Left ventricle myocardium inferior (tissue), 1 donor: ENCODE measurements at regions not wholly inside any gene's neighbourhood (a gene's known extent, or its start where the extent isn't known, plus 50 kb on each side); places are given as distances from the start of the nearest gene placed in this dataset.

ENCODE experiments used
- DNase-seq: peaks from one replicate; pipeline ENCODE4 v3.0.0-alpha.2; 2020
- H3K27ac ChIP-seq: fragments of 200-600 bp; replicated peaks from 2 replicates; pipeline ENCODE4 v1.8.0; 2021
- H3K27me3 ChIP-seq: fragments of 200-600 bp; 2 replicates; pipeline ENCODE4 v1.8.0; 2021; ENCODE audit warnings: low read depth
- H3K36me3 ChIP-seq: fragments of 200-600 bp; 2 replicates; pipeline ENCODE4 v1.8.0; 2021
- H3K4me1 ChIP-seq: fragments of 200-600 bp; 2 replicates; pipeline ENCODE4 v1.8.0; 2021
- H3K4me3 ChIP-seq: fragments of 200-600 bp; 2 replicates; pipeline ENCODE4 v1.8.0; 2021; ENCODE audit warnings: mild to moderate bottlenecking, moderate library complexity
- H3K9me3 ChIP-seq: fragments of 200-600 bp; replicated peaks from 2 replicates; pipeline ENCODE4 v1.8.0; 2021
- intact Hi-C: fragments of 100-400 bp; cut with micrococcal nuclease; formaldehyde crosslinking; loops from one replicate; pipeline ENCODE4 v1.11.0; 2022
- TF ChIP-seq, protein P1 (sequence below): fragments of 200-600 bp; IDR thresholded peaks from 2 replicates; pipeline ENCODE4 v1.8.0; 2021; ENCODE audit warnings: antibody characterized with exemption, mild to moderate bottlenecking, borderline replicate concordance
- donor health status: DM: no; HTN: yes; CAD: no; lungs with severe emphysema.

DNA sequence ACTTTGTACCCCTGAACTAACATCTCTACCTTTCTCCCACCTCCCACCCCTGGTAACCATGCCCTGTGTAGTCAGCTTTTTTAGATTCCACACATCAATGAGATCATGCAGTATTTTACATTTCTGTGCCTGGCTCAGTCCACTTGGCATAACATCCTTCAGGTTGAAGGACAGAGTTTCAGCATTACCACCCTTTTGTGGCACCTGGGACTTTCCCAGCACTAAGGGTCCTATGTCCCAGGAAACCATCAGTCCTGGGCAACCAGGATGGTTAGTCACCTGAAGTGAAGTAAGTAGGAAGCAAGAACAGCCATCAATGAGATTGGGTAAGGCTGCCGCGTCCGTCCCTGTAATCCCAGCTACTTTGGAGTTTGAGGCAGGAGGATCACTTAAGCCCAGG, 370.6 kb downstream of the SIPA1L2 start:
- Histone ChIP-seq H3K36me3 (no peaks in the 10 kb centered on the region), H3K27me3 (no peaks in the 10 kb centered on the region), H3K4me3 (no peak overlapping the region), H3K9me3 (no peaks in the 10 kb centered on the region), H3K4me1 (no peaks in the 10 kb centered on the region), H3K27ac (no peak overlapping the region)
- intact Hi-C loops: no loop called here
- no peak for DNase-seq
- TF ChIP-seq, protein P1, sequence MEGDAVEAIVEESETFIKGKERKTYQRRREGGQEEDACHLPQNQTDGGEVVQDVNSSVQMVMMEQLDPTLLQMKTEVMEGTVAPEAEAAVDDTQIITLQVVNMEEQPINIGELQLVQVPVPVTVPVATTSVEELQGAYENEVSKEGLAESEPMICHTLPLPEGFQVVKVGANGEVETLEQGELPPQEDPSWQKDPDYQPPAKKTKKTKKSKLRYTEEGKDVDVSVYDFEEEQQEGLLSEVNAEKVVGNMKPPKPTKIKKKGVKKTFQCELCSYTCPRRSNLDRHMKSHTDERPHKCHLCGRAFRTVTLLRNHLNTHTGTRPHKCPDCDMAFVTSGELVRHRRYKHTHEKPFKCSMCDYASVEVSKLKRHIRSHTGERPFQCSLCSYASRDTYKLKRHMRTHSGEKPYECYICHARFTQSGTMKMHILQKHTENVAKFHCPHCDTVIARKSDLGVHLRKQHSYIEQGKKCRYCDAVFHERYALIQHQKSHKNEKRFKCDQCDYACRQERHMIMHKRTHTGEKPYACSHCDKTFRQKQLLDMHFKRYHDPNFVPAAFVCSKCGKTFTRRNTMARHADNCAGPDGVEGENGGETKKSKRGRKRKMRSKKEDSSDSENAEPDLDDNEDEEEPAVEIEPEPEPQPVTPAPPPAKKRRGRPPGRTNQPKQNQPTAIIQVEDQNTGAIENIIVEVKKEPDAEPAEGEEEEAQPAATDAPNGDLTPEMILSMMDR: no peak

DNA sequence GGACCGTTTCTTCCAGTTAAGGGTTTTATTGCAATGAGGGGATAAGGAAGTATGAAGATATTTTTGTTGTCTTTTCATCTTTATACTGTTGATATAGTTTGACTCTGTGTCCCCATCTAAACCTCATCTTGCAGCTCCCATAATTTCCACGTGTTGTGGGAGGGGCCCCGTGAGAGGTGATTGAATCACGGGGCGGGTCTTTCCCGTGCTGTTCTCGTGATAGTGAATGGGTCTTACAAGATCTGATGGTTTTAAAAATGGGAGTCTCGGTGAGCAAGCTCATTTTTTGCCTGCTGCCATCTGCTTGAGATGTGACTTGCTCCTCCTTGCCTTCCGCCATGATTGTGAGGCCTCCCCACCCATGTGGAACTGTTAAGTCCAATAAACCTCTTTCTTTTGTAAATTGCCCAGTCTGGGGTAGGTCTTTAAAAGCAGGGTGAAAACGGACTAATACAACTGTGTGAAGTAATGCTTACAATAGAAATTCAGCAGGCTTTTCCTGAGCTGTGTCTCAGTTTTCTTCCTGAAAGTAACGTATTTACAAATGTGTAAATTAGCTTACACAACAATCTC, 377.3 kb downstream of the SIPA1L2 start:
- H3K36me3 ChIP-seq: no peaks in the 10 kb centered on the region
- TF ChIP-seq, protein P1: no peak
- no peak overlapping the region for H3K27ac ChIP-seq
- intact Hi-C loops: no loop called here
- no peak overlapping the region for H3K4me3 ChIP-seq
- no peak for DNase-seq
- no peaks in the 10 kb centered on the region for H3K27me3 ChIP-seq
- H3K9me3 ChIP-seq: no peaks in the 10 kb centered on the region
- no peaks in the 10 kb centered on the region for H3K4me1 ChIP-seq

DNA sequence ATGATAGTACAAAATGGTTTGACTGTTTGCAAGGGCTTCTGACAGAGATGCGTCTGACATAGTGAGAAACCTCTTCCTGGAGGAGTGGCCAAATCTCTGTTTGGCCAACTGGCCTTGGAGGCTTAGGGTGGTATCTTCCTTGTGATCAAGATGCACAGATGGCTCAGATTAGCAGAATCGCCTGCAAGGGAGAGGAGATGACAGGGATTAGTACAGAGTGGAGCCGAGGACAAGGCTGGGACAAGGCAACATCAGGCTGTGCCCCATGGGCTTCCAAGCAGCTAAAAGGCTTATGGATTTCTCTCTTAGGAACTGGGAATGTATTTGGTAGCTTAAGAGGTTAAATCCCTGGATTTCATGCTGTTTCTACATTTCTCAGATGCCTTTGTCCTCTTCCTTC, 379.1 kb downstream of the SIPA1L2 start:
- no peaks in the 10 kb centered on the region for H3K36me3 ChIP-seq
- no peak for DNase-seq
- no peak overlapping the region for H3K27ac ChIP-seq
- TF ChIP-seq, protein P1: no peak
- no peak overlapping the region for H3K4me3 ChIP-seq
- H3K4me1 ChIP-seq: no peaks in the 10 kb centered on the region
- intact Hi-C loops: no loop called here
- H3K27me3 ChIP-seq: no peaks in the 10 kb centered on the region
- no peaks in the 10 kb centered on the region for H3K9me3 ChIP-seq

DNA sequence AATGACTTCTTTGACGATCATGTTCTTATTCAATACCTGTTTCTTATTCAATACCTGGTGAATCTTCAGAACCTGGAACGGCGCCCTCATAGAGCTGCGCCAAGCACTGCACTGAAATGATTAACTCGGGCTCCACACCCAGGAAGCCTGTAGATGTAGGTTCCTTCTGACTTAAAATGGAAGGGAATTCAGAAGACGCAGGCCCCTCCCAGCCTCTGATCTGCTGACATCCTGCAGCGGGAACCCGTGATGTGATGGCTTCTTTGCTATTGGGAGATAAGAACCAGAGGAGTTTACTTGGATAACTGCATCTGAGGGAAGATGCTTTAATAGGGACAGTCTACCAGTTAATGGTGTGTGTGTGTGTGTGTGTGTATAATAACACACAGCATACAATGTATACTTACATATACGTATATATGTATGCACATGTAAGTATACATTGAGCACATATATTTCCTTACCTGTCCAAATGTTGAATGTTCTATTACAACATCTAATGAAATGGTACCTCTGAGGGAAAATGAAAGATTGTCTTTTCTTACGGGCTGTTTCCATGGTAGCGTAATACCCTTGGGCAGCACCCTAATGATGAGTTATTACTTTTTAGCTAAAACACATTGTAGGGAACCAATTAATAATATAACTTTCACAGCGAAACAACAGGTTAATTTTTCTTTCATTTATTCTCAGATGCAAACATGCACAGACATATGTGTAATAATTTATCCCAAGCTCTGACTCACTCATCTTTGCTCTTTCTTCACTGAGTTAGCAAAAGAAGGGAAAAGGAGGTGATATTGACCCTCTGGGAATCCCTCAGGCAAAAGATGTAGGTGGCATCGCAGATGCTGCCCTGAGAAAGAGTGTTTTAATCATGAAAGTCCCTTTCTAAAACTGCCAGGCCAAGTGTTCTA, 379.8 kb downstream of the SIPA1L2 start:
- no peaks in the 10 kb centered on the region for H3K4me1 ChIP-seq
- intact Hi-C loops: no loop called here
- TF ChIP-seq, protein P1: no peak

DNA sequence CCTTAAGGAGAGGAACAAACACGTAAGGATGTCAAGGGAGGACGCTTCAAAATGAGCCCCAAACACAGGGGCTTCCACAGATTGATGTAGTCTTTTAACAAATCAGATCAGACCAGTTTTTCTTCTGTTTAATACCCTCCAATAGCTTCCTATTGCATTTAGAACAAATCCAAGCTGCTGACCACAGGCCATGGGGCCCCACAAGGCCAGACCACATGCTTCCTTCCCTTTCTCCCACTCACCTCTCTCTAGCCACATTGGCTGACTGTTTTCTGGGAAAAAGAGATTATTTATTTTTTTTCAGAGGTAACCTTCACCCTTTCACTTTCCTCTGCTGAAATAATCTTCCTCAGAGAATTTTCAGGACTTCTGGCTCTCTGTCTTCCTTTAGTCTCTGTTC, 380.6 kb downstream of the SIPA1L2 start:
- DNase-seq: no peak
- H3K27me3 ChIP-seq: no peaks in the 10 kb centered on the region
- no peaks in the 10 kb centered on the region for H3K4me1 ChIP-seq
- no peaks in the 10 kb centered on the region for H3K36me3 ChIP-seq
- intact Hi-C loops: no loop called here
- TF ChIP-seq, protein P1: no peak
- H3K27ac ChIP-seq: no peak overlapping the region
- H3K4me3 ChIP-seq: no peak overlapping the region
- no peaks in the 10 kb centered on the region for H3K9me3 ChIP-seq

More for the DNA sequence above, 379.8 kb downstream of the SIPA1L2 start:
- H3K27me3 ChIP-seq: no peaks in the 10 kb centered on the region
- H3K27ac ChIP-seq: no peak overlapping the region
- H3K36me3 ChIP-seq: no peaks in the 10 kb centered on the region
- DNase-seq: no peak
- no peak overlapping the region for H3K4me3 ChIP-seq
- H3K9me3 ChIP-seq: no peaks in the 10 kb centered on the region
